SK-N-MC (cell line): ENCODE measurements at regions not wholly inside any gene's neighbourhood (a gene's known extent, or its start where the extent isn't known, plus 50 kb on each side); places are given as distances from the start of the nearest gene placed in this dataset.

Experiments
- EZH2 ChIP-seq: fragments of 200-600 bp; sonication (generic); IDR thresholded peaks from one replicate; pipeline ENCODE4 v1.6.1; 2017; ENCODE audit warnings: antibody characterized with exemption
- FOXP2 ChIP-seq: optimal IDR thresholded peaks from 2 replicates; pipeline ENCODE3; 2011; ENCODE audit warnings: mild to moderate bottlenecking, moderate library complexity; ENCODE audit not compliant: insufficient read depth; ENCODE audit errors: extremely low read length, control extremely low read depth
- POLR2AphosphoS5 ChIP-seq: IDR thresholded peaks from 2 replicates; pipeline ENCODE4 v1.6.1; 2012; ENCODE audit warnings: mild to moderate bottlenecking, low read depth, low read length, borderline replicate concordance

GRCh38 chr5:12759377-12759776, 855.1 kb upstream of the CTNND2 start:
- no peak for TF ChIP-seq POLR2AphosphoS5
- TF ChIP-seq EZH2 = no peak
- no peak for TF ChIP-seq FOXP2
